HG02943 (cell line): ENCODE measurements at regions not wholly inside any gene's neighbourhood (a gene's known extent, or its start where the extent isn't known, plus 50 kb on each side); places are given as distances from the start of the nearest gene placed in this dataset.

Experiments
- ATAC-seq: cut with Tn5 transposase; IDR thresholded peaks from one replicate; pipeline ENCODE4 v1.9.1; 2021; ENCODE audit warnings: mild to moderate bottlenecking, low read depth, moderate library complexity; ENCODE audit not compliant: unreplicated experiment

GRCh38 chr5:119878712-119879111 lies 249.4 kb downstream of the FAM170A start:
- no peak for ATAC-seq

DNA sequence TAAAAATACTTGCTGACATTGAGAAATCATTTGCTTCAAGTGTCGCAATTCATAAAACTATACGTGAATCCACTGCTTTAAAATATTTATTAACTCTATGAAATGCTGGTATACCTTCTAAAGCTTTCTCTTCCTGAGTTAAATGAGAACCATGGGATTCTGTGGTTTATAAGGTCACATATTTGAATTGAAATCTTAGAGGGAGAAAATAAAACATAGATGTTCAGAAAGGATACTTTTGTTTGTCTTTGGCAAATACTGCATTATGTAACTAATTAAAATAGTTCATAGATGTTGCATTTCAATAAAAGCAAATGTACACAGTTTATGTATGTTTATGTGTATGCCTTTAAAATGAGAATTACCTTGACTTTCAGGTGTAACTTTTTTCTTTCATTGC lies 250.1 kb downstream of the FAM170A start:
- ATAC-seq = no peak

- ATAC-seq = no peak
Observed at GRCh38 chr5:119895066-119895465, 265.7 kb downstream of the FAM170A start.

GRCh38 chr5:119896826-119897536 lies 267.6 kb downstream of the FAM170A start:
- no peak for ATAC-seq

DNA sequence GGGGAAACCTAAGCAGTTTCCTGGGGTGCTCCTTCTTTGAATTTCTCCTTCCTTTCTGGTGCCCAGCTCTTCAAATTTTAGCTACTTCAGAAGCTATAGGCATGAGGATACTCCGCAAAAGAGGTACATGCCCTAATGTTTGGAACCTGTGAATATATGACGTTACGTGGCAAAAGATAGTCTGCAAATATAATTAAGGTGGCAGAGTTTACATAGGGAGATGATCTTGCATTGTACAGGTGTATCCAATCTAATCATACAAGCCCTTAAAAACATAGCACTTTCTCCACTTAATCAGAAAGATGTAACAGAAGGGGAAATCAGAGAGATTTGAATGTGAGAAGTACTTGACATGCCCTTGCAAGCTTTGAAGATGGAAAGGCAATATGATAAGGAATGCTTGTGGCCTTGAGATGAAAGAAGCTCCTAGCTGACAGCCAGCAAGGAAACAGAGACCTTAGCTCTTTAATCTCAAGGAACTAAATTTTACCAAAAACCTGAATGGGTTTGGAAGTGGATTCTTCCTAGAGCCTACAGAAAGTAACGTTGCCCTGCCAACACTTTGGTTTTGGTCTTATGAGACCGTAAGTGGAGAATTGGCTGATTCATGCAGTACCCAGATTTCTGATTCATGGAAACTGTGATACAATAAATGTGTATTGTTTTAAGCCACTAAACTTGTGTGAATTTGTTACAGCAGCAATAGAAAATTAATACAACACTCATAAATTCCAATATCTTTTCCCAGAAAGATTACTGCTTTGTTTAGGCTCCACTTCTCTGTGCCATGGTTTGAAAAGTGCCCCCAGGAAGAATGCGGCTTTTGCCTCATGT lies 268.4 kb downstream of the FAM170A start:
- no peak for ATAC-seq

- ATAC-seq = no peak
Observed at GRCh38 chr5:119899981-119900380, 270.6 kb downstream of the FAM170A start.

DNA sequence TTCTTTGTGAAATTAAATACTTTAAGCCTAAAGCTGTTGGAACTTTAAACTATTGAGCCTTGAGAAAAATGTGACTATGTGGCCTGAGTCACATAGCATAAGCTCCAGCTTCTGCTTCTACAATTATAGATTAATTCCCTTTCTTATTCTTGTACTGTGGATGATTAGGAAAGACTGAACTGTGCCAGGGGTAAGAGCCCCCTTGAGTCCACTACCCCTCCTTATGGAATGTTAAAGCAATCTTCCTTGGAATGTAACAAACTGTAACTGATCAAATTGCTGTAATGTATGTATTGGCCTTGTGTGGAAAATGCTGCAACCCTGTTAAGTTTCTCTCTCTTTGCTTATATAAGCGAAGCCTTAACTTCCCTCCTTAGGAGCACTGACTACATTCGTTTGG lies 273.2 kb downstream of the FAM170A start:
- no peak for ATAC-seq

DNA sequence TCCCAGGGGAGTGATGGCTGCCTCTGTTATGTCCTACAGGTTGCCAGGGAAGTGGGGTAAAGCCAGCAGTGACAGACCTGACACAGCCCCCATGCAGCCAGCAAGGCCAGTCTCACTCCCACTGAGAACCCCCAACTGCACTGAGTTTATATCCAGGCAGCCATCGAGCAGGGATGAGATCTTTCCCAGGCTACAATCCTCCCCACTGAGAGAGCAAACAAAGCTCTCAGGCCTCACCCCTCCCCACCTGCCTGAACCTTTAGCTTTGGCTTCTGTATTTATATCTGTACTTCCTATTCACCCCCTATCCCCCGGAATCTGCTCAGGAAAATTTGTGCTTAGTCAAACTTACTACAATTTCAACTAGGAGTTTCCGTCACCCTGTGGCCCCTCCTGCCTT lies 284.1 kb downstream of the FAM170A start:
- no peak for ATAC-seq

- ATAC-seq = no peak
Observed at GRCh38 chr5:119919279-119919678, 289.9 kb downstream of the FAM170A start.

GRCh38 chr5:119926301-119926700 lies 296.9 kb downstream of the FAM170A start:
- no peak for ATAC-seq

DNA sequence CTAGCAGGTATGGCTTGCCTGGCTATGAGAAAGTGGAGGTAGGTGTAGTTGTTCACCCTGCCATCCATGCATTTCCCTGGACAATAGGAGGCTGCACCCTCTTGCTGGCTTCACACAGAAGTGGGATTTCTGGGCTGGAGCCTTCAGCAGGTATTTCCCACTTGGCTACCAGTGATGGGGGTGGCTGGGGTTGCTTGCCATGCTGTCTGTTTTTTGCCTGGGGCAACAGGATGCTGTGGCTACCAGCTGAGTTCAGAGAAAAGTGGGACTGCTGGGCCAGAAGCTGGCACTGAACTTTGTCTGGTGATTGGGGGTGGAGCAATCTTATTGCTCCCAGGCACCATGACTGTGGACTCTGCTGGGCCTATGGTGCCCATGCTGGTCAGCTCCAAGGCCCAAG lies 299.6 kb downstream of the FAM170A start:
- ATAC-seq = no peak

- no peak for ATAC-seq
Observed at GRCh38 chr5:119930490-119930889, 301.1 kb downstream of the FAM170A start.

DNA sequence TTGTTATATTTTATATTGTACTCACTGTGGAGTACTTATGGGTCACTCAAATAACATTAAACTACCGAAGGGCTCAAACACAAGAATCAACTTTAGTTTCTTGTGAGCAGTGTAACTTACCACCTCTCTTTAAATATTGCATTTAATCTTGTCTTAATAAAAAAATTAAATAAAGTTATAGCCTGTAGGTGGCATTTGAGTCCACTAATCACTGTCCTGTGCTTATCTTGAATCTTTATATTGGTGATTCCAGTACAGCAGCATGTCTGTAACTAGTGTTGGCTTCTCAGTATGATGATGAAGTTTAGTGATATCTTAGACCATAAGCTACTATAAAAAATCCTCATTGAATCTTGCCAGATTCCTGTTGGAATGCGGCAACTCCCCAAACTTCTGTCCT lies 313.8 kb downstream of the FAM170A start:
- ATAC-seq = no peak

- no peak for ATAC-seq
Observed at GRCh38 chr5:119945691-119946090, 316.3 kb downstream of the FAM170A start.

DNA sequence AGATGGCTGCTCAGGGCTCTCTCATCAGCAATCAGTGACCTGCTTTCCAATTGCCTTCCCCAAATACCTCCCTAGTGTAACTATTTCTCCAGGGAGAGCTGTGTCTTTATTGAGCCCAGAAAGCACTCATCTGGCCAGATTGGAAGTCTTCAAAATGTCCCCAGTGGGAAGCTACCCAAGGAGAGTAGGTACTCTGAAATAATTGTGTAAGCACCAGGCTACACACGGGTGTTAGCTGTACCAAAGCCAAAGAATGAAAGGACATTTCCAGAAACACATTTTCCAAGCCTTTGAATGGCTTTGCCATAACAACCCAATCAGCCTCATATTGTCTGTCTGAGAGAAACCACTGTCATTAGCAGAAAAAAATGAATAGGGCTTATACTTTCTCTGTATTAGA lies 318.8 kb downstream of the FAM170A start:
- ATAC-seq = no peak

DNA sequence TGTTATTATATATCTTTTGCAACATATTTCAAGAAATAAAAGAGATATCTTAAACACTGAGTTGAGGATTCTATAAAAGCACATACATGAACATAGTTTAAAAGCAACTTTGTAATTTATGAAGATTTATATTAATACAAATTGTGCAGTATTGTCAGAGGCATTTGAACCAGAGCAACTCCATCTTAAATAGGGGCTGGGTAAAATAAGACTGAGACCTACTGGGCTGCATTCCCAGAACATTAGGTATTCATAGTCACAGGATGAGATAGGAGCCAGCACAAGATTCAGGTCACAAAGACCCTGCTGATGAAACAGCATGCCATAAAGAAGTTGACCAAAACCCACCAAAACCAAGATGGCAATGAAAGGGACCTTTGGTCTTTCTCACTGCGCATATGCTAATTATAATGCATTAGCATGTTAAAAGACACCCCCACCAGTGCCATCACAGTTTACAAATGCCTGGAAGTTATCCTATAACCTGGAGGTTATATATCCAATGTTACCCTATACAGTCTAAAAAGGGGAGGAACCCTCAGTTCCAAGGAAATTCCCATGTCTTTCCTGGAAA lies 320.2 kb downstream of the FAM170A start:
- no peak for ATAC-seq

GRCh38 chr5:119951330-119951934 lies 322.1 kb downstream of the FAM170A start:
- no peak for ATAC-seq

DNA sequence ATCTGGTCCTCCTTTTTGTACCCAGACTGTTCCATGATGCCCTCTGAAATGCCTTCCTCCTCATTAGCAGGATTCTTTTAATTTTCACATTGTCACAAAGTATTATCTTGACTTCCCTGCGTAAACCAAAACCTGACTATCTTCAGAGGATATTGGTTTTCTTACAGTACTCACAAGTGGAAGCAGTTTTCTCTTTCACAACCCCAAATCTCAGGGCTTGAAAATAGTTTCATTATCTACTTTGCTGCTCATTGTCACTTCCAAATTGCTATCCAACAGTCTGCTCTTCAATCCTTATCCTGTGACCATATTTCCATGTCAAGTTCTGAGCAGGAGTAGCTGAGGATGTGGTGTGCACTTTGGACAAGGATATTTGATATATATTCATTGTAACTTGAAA lies 324.1 kb downstream of the FAM170A start:
- no peak for ATAC-seq

- no peak for ATAC-seq
Observed at GRCh38 chr5:119954106-119954505, 324.7 kb downstream of the FAM170A start.

DNA sequence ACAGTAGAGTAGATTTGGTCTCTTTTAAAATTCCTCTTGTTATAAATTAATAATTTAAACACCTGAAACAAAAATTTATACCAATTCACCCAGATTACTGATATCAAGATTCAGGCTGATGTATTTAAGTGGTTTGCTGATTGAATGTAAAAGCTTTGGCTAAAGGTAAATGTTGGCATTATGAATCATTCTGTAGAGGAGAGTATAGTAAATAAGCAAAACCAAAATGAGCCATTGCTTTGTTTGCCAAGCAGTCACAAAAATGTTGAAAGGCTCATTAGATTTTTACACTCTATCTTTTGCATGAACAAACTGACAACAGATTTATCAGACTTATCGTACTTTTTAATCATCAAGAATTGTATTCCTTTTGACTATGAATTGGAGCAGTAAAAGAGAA lies 332.6 kb downstream of the FAM170A start:
- ATAC-seq = no peak

- no peak for ATAC-seq
Observed at GRCh38 chr5:119966028-119966427, 336.7 kb downstream of the FAM170A start.
